SK-N-SH (cell line): ENCODE measurements at regions not wholly inside any gene's neighbourhood (a gene's known extent, or its start where the extent isn't known, plus 50 kb on each side); places are given as distances from the start of the nearest gene placed in this dataset.
"Not testable (repeated sequence)": the region's sequence is repeated elsewhere in the genome, so short reads cannot be mapped to it uniquely, and the experiment has no call there.

Source experiments
- CTCF ChIA-PET: fragments of 300-600, 350-600 bp; formaldehyde crosslinking; extraction: SDS; loops from one replicate; lab custom pipeline; 2021; lab: Yijun Ruan, JAX
- POLR2A ChIA-PET: fragments of 350-600 bp; sonication (Branson Sonifier 250); formaldehyde crosslinking; extraction: SDS; loops from one replicate; lab custom pipeline; 2020; ENCODE audit warnings: antibody characterized with exemption, inconsistent platforms; lab: Yijun Ruan, JAX
- DNase-seq: peaks from one replicate; pipeline ENCODE4 v3.0.0; 2012
- H2AFZ ChIP-seq: fragments of 200-600 bp; sonication (generic); 2 replicates; pipeline ENCODE4 v1.8.1; 2016; ENCODE audit warnings: antibody characterized with exemption, mild to moderate bottlenecking, low read depth
- H3F3A ChIP-seq: fragments of 200-600 bp; sonication (generic); replicated peaks from 2 replicates; pipeline ENCODE3; 2016; ENCODE audit warnings: antibody characterized with exemption, mild to moderate bottlenecking; ENCODE audit not compliant: insufficient read depth
- H3K27ac ChIP-seq, 2 experiments: fragments of 200-500 bp in 1 of 2; fragments of 200-600 bp in 1 of 2; sonication (Bioruptor generic) in 1 of 2; sonication (generic), shearing (Covaris generic) in 1 of 2; 2 replicates each; pipeline versions ENCODE4 v1.5.1 to v1.6.1; 2014 to 2016; ENCODE audit warnings: low read depth in 2 of 2, inconsistent platforms in 1 of 2, low read length in 1 of 2, mild to moderate bottlenecking in 1 of 2, mixed read lengths in 1 of 2
- H3K27me3 ChIP-seq: fragments of 200-600 bp; sonication (generic), shearing (Covaris generic); 2 replicates; pipeline ENCODE4 v1.6.1; 2016; ENCODE audit warnings: mixed run types; ENCODE audit not compliant: insufficient read depth
- H3K36me3 ChIP-seq, 2 experiments: fragments of 200-500 bp in 1 of 2; fragments of 200-600 bp in 1 of 2; sonication (Bioruptor generic) in 1 of 2; sonication (generic) in 1 of 2; replicated peaks in 1 of 2; 2 replicates each; pipeline versions ENCODE3 to v1.5.1; 2014 to 2016; ENCODE audit warnings: low read length in 1 of 2, mild to moderate bottlenecking in 1 of 2; ENCODE audit not compliant: insufficient read depth in 2 of 2, control insufficient read depth in 1 of 2
- H3K4me1 ChIP-seq, 2 experiments: fragments of 200-500 bp in 1 of 2; fragments of 200-600 bp in 1 of 2; sonication (Bioruptor generic) in 1 of 2; sonication (generic), shearing (Covaris generic) in 1 of 2; 2 replicates each; pipeline versions ENCODE4 v1.5.1 to v1.6.1; 2014 to 2016; ENCODE audit warnings: low read depth in 1 of 2, low read length in 1 of 2, mixed run types in 1 of 2; ENCODE audit not compliant: insufficient read depth in 2 of 2, control insufficient read depth in 1 of 2
- H3K4me2 ChIP-seq: fragments of 200-600 bp; sonication (generic), shearing (Covaris generic); 2 replicates; pipeline ENCODE4 v1.6.1; 2017; ENCODE audit warnings: mixed run types
- H3K4me3 ChIP-seq, 2 experiments: fragments of 200-500 bp in 1 of 2; fragments of 200-600 bp in 1 of 2; sonication (Bioruptor generic) in 1 of 2; sonication (generic), shearing (Covaris generic) in 1 of 2; 2 replicates each; pipeline versions ENCODE4 v1.5.1 to v1.8.1; 2014 to 2016; ENCODE audit warnings: low read depth in 2 of 2, inconsistent platforms in 1 of 2, low read length in 1 of 2, mild to moderate bottlenecking in 1 of 2, mixed read lengths in 1 of 2, moderate library complexity in 1 of 2
- H3K79me2 ChIP-seq: fragments of 200-600 bp; sonication (generic); 2 replicates; pipeline ENCODE4 v1.8.1; 2017; ENCODE audit warnings: mild to moderate bottlenecking; ENCODE audit not compliant: insufficient read depth
- H3K9ac ChIP-seq: fragments of 200-600 bp; sonication (generic); 2 replicates; pipeline ENCODE4 v1.6.1; 2017; ENCODE audit warnings: mixed run types
- H3K9me2 ChIP-seq: fragments of 200-600 bp; sonication (generic); 2 replicates; pipeline ENCODE4 v1.6.1; 2017; ENCODE audit warnings: mixed run types
- H3K9me3 ChIP-seq: fragments of 200-600 bp; sonication (generic); 2 replicates; pipeline ENCODE4 v1.6.1; 2017; ENCODE audit warnings: mixed run types, mild to moderate bottlenecking, moderate library complexity
- H4K20me1 ChIP-seq: fragments of 200-600 bp; sonication (generic); 2 replicates; pipeline ENCODE4 v1.6.1; 2017; ENCODE audit warnings: mild to moderate bottlenecking, mixed run types; ENCODE audit not compliant: insufficient read depth
- CHD2 ChIP-seq: fragments of 150-350 bp; IDR thresholded peaks from 2 replicates; pipeline ENCODE4 v1.6.1; 2018; ENCODE audit warnings: low read length; ENCODE audit not compliant: partially characterized antibody
- FOSL2 ChIP-seq: IDR thresholded peaks from 2 replicates; pipeline ENCODE4 v1.4.0; 2012; ENCODE audit warnings: low read depth, mild to moderate bottlenecking, moderate library complexity, borderline replicate concordance
- GATA2 ChIP-seq: sonication (generic); formaldehyde crosslinking; IDR thresholded peaks from 2 replicates; pipeline ENCODE4 v1.5.0; 2020; ENCODE audit warnings: mild to moderate bottlenecking, missing genetic modification reagents
- JUND ChIP-seq: IDR thresholded peaks from 2 replicates; pipeline ENCODE4 v1.4.0; 2012
- POLR2AphosphoS5 ChIP-seq: IDR thresholded peaks from 2 replicates; pipeline ENCODE4 v1.6.1; 2012; ENCODE audit warnings: low read depth, low read length
- RFX5 ChIP-seq: IDR thresholded peaks from 2 replicates; pipeline ENCODE4 v1.6.1; 2012; ENCODE audit warnings: mild to moderate bottlenecking, improper control_type of control experiment, low read length
- SMC3 ChIP-seq: IDR thresholded peaks from 2 replicates; pipeline ENCODE4 v1.6.1; 2012; ENCODE audit warnings: low read depth, low read length, improper control_type of control experiment
- WGBS: methylation state at CpG from one replicate; pipeline ENCODE4 v1.1.6; 2017; ENCODE audit warnings: low lambda C conversion rate; 5-methylcytosine and 5-hydroxymethylcytosine counted together
- TF ChIP-seq, protein P1 (sequence below): fragments of 150-350 bp; IDR thresholded peaks from 2 replicates; pipeline ENCODE4 v1.6.1; 2017; ENCODE audit warnings: antibody characterized with exemption, low read length, low read depth, borderline replicate concordance
- TF ChIP-seq, protein P2 (sequence below): IDR thresholded peaks from 2 replicates; pipeline ENCODE4 v1.6.1; 2012; ENCODE audit warnings: mild to moderate bottlenecking, low read depth, low read length, moderate library complexity
- TF ChIP-seq, protein P3 (sequence below): fragments of 200-600 bp; sonication (generic); IDR thresholded peaks from 2 replicates; pipeline ENCODE4 v1.6.1; 2017; ENCODE audit warnings: antibody characterized with exemption, mild to moderate bottlenecking, moderate library complexity

DNA sequence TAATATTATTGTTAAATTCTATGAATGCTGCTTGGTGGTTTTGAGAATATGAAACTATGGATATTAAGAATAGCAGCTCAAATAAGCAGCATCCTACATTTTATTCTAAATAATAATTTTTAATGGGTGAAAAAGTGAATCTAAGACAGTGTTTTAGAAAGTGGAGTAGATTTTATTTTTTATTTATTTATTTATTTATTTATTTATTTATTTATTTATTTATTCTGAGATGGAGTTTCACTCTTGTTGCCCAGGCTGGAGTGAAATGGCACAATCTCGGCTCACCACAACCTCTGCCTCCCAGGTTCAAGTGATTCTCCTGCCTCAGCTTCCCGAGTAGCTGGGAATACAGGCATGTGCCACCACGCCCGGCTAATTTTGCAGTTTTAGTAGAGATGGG lies 1199.4 kb downstream of the EPHA7 start:
- H3K27me3 ChIP-seq, H3K9me2 ChIP-seq, H3K9me3 ChIP-seq, H2AFZ ChIP-seq, H3K4me2 ChIP-seq, H3K27ac ChIP-seq, H3K36me3 ChIP-seq, H4K20me1 ChIP-seq, H3K9ac ChIP-seq, H3K4me1 ChIP-seq, H3F3A ChIP-seq, H3K4me3 ChIP-seq, DNase-seq, POLR2A ChIA-PET, H3K79me2 ChIP-seq: not testable (repeated sequence)
- CTCF ChIA-PET: interaction anchor here (0.7 kb wide), 1 partner anchor 77 kb away, joined by 3 read pairs; no protein-coding TSS in a partner anchor
- WGBS: 39% methylated on average over 4 of the region's 4 CpGs

DNA sequence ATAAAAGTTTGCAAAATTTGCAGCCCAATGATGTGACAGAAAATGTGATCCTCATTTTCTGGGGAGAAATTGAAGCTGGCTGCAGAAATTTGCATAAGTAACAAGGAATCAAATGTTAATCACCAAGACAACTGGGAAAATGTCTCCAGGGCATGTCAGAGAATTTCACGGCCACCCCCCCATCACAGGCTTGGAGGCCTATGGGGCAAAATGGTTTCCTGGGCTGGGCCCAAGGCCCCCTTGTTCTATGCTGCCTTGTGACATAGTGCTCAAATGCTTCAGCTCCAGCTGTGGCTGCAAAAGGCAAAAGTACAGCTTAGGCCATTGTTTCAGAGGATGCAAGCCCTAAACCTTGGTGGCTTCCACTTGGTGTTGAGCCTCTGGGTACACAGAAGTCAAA lies 1202.6 kb downstream of the EPHA7 start:
- no peaks in the 10 kb centered on the region for H3K4me1 ChIP-seq
- no peak overlapping the region for H3K4me3 ChIP-seq
- H3K79me2 ChIP-seq: no peaks in the 10 kb centered on the region
- H3F3A ChIP-seq: no peaks in the 10 kb centered on the region
- H4K20me1 ChIP-seq: no peaks in the 10 kb centered on the region
- H3K4me2 ChIP-seq: no peak overlapping the region
- ChIA-PET POLR2A (no interaction called here), CTCF (no interaction called here)
- H2AFZ ChIP-seq: no peak overlapping the region
- 0% methylated on average over 1 of the region's 1 CpG for WGBS
- H3K9ac ChIP-seq: no peak overlapping the region
- no peak overlapping the region for H3K27ac ChIP-seq
- H3K36me3 ChIP-seq: no peaks in the 10 kb centered on the region
- TF ChIP-seq POLR2AphosphoS5 (no peak), GATA2 (CRISPR knock-in tag) (no peak), RFX5 (no peak), FOSL2 (no peak), JUND (no peak), CHD2 (no peak), SMC3 (no peak)
- TF ChIP-seq, protein P1, sequence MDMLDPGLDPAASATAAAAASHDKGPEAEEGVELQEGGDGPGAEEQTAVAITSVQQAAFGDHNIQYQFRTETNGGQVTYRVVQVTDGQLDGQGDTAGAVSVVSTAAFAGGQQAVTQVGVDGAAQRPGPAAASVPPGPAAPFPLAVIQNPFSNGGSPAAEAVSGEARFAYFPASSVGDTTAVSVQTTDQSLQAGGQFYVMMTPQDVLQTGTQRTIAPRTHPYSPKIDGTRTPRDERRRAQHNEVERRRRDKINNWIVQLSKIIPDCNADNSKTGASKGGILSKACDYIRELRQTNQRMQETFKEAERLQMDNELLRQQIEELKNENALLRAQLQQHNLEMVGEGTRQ: no peak
- TF ChIP-seq, protein P2, sequence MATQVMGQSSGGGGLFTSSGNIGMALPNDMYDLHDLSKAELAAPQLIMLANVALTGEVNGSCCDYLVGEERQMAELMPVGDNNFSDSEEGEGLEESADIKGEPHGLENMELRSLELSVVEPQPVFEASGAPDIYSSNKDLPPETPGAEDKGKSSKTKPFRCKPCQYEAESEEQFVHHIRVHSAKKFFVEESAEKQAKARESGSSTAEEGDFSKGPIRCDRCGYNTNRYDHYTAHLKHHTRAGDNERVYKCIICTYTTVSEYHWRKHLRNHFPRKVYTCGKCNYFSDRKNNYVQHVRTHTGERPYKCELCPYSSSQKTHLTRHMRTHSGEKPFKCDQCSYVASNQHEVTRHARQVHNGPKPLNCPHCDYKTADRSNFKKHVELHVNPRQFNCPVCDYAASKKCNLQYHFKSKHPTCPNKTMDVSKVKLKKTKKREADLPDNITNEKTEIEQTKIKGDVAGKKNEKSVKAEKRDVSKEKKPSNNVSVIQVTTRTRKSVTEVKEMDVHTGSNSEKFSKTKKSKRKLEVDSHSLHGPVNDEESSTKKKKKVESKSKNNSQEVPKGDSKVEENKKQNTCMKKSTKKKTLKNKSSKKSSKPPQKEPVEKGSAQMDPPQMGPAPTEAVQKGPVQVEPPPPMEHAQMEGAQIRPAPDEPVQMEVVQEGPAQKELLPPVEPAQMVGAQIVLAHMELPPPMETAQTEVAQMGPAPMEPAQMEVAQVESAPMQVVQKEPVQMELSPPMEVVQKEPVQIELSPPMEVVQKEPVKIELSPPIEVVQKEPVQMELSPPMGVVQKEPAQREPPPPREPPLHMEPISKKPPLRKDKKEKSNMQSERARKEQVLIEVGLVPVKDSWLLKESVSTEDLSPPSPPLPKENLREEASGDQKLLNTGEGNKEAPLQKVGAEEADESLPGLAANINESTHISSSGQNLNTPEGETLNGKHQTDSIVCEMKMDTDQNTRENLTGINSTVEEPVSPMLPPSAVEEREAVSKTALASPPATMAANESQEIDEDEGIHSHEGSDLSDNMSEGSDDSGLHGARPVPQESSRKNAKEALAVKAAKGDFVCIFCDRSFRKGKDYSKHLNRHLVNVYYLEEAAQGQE: no peak
- TF ChIP-seq, protein P3, sequence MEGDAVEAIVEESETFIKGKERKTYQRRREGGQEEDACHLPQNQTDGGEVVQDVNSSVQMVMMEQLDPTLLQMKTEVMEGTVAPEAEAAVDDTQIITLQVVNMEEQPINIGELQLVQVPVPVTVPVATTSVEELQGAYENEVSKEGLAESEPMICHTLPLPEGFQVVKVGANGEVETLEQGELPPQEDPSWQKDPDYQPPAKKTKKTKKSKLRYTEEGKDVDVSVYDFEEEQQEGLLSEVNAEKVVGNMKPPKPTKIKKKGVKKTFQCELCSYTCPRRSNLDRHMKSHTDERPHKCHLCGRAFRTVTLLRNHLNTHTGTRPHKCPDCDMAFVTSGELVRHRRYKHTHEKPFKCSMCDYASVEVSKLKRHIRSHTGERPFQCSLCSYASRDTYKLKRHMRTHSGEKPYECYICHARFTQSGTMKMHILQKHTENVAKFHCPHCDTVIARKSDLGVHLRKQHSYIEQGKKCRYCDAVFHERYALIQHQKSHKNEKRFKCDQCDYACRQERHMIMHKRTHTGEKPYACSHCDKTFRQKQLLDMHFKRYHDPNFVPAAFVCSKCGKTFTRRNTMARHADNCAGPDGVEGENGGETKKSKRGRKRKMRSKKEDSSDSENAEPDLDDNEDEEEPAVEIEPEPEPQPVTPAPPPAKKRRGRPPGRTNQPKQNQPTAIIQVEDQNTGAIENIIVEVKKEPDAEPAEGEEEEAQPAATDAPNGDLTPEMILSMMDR: no peak
- TF ChIP-seq, all 33 proteins: peak for 0
- DNase-seq: no peak
- no peaks in the 10 kb centered on the region for H3K9me2 ChIP-seq
- no peaks in the 10 kb centered on the region; the same call in 1 of the 2 replicates for H3K9me3 ChIP-seq
- H3K27me3 ChIP-seq: no peaks in the 10 kb centered on the region
